H9 (cell line): ENCODE measurements at regions not wholly inside any gene's neighbourhood (a gene's known extent, or its start where the extent isn't known, plus 50 kb on each side); places are given as distances from the start of the nearest gene placed in this dataset.

Experiments
- DNase-seq: peaks from one replicate; pipeline ENCODE4 v3.0.0-alpha.2; 2017
- H2AFZ ChIP-seq: one replicate; pipeline ENCODE4 v1.6.1; 2013; ENCODE audit warnings: mild to moderate bottlenecking, low read length, control low read depth, moderate library complexity
- H2AK5ac ChIP-seq: 2 replicates; pipeline ENCODE4 v1.6.1; 2013; ENCODE audit warnings: low read length, control low read depth, mixed read lengths; ENCODE audit not compliant: insufficient read length
- H2BK120ac ChIP-seq: one replicate; pipeline ENCODE4 v1.6.1; 2013; ENCODE audit warnings: low read depth, mild to moderate bottlenecking, low read length, control low read depth, inconsistent platforms; ENCODE audit not compliant: poor library complexity, severe bottlenecking
- H2BK12ac ChIP-seq: 2 replicates; pipeline ENCODE4 v1.6.1; 2013; ENCODE audit warnings: low read length, control low read depth, mixed read lengths, low read depth; ENCODE audit not compliant: insufficient read length
- H2BK15ac ChIP-seq: 2 replicates; pipeline ENCODE4 v1.6.1; 2013; ENCODE audit warnings: low read depth, low read length, control low read depth
- H2BK20ac ChIP-seq: one replicate; pipeline ENCODE4 v1.6.1; 2013; ENCODE audit warnings: low read depth, mild to moderate bottlenecking, low read length, control low read depth, inconsistent platforms; ENCODE audit not compliant: poor library complexity, severe bottlenecking
- H2BK5ac ChIP-seq: 2 replicates; pipeline ENCODE4 v1.6.1; 2013; ENCODE audit warnings: low read length, control low read depth, mixed read lengths; ENCODE audit not compliant: insufficient read length
- H3K14ac ChIP-seq: 2 replicates; pipeline ENCODE4 v1.6.1; 2013; ENCODE audit warnings: low read length, control low read depth; ENCODE audit not compliant: insufficient read depth
- H3K18ac ChIP-seq: 2 replicates; pipeline ENCODE4 v1.6.1; 2013; ENCODE audit warnings: low read depth, mild to moderate bottlenecking, mixed read lengths, low read length, control low read depth; ENCODE audit not compliant: insufficient read length
- H3K23ac ChIP-seq: 2 replicates; pipeline ENCODE4 v1.6.1; 2013; ENCODE audit warnings: low read length, control low read depth, mixed read lengths, low read depth; ENCODE audit not compliant: insufficient read length
- H3K23me2 ChIP-seq: 2 replicates; pipeline ENCODE4 v1.6.1; 2013; ENCODE audit warnings: low read depth, mild to moderate bottlenecking, mixed read lengths, low read length, control low read depth; ENCODE audit not compliant: insufficient read length, poor library complexity, severe bottlenecking
- H3K27ac ChIP-seq: 2 replicates; pipeline ENCODE4 v1.5.1; 2013; ENCODE audit warnings: low read length, control low read depth, mixed read lengths, low read depth; ENCODE audit not compliant: insufficient read length
- H3K27me3 ChIP-seq: 2 replicates; pipeline ENCODE4 v1.6.1; 2013; ENCODE audit warnings: low read length, control low read depth, inconsistent platforms; ENCODE audit not compliant: insufficient read depth
- H3K4ac ChIP-seq: 2 replicates; pipeline ENCODE4 v1.6.1; 2013; ENCODE audit warnings: low read depth, mild to moderate bottlenecking, control low read depth, inconsistent platforms, low read length, moderate library complexity
- H3K4me1 ChIP-seq: 2 replicates; pipeline ENCODE4 v1.6.1; 2013; ENCODE audit warnings: low read length, control low read depth, inconsistent platforms; ENCODE audit not compliant: insufficient read depth
- H3K4me2 ChIP-seq: 2 replicates; pipeline ENCODE4 v1.6.1; 2013; ENCODE audit warnings: low read length, control low read depth, mixed read lengths; ENCODE audit not compliant: insufficient read length, insufficient read depth
- H3K56ac ChIP-seq: 2 replicates; pipeline ENCODE4 v1.6.1; 2013; ENCODE audit warnings: low read depth, mild to moderate bottlenecking, mixed read lengths, low read length, control low read depth; ENCODE audit not compliant: insufficient read length
- H3K79me1 ChIP-seq: 2 replicates; pipeline ENCODE4 v1.6.1; 2013; ENCODE audit warnings: low read depth, mild to moderate bottlenecking, moderate library complexity, low read length, control low read depth, inconsistent platforms; ENCODE audit not compliant: insufficient read depth, poor library complexity, severe bottlenecking
- H3K79me2 ChIP-seq: 2 replicates; pipeline ENCODE4 v1.6.1; 2013; ENCODE audit warnings: low read length, control low read depth, inconsistent platforms; ENCODE audit not compliant: insufficient read depth
- H3K9ac ChIP-seq: 2 replicates; pipeline ENCODE4 v1.6.1; 2013; ENCODE audit warnings: low read length, control low read depth, mixed read lengths; ENCODE audit not compliant: insufficient read length; ENCODE audit errors: extremely low read depth
- H3K9me3 ChIP-seq: one replicate; pipeline ENCODE4 v1.6.1; 2013; ENCODE audit warnings: low read depth, low read length, inconsistent platforms; ENCODE audit not compliant: control insufficient read depth
- H3T11ph ChIP-seq: one replicate; pipeline ENCODE4 v1.6.1; 2013; ENCODE audit warnings: mild to moderate bottlenecking, low read length, control low read depth, inconsistent platforms
- H4K20me1 ChIP-seq: one replicate; pipeline ENCODE4 v1.6.1; 2013; ENCODE audit not compliant: control insufficient read depth, insufficient read length, insufficient read depth
- H4K5ac ChIP-seq: 2 replicates; pipeline ENCODE4 v1.6.1; 2013; ENCODE audit warnings: low read depth, mild to moderate bottlenecking, mixed read lengths, low read length, control low read depth; ENCODE audit not compliant: insufficient read length
- H4K8ac ChIP-seq: replicated peaks from 2 replicates; pipeline ENCODE4 v1.6.1; 2013; ENCODE audit warnings: low read length, control low read depth, mixed read lengths, low read depth; ENCODE audit not compliant: insufficient read length
- H4K91ac ChIP-seq: 2 replicates; pipeline ENCODE4 v1.6.1; 2013; ENCODE audit warnings: low read depth, mild to moderate bottlenecking, moderate library complexity, mixed read lengths, low read length, control low read depth; ENCODE audit not compliant: insufficient read length
- H3K27ac Mint-ChIP-seq, 3 experiments: 2 replicates in 2 of 3; 3 replicates in 1 of 3; pipeline ENCODE4 v1.8.0; 2020 to 2021; ENCODE audit warnings: mixed read lengths in 3 of 3, mild to moderate bottlenecking in 1 of 3, moderate library complexity in 1 of 3
- H3K27me3 Mint-ChIP-seq: 2 replicates; pipeline ENCODE4 v1.8.0; 2021; ENCODE audit warnings: low read depth, mild to moderate bottlenecking, moderate library complexity, mixed read lengths
- H3K36me3 Mint-ChIP-seq, 3 experiments: 2 replicates in 2 of 3; 3 replicates in 1 of 3; pipeline ENCODE4 v1.8.0; 2020 to 2021; ENCODE audit warnings: low read depth in 3 of 3, mixed read lengths in 3 of 3; ENCODE audit not compliant: insufficient read depth in 1 of 3
- H3K4me1 Mint-ChIP-seq, 2 experiments: 2 replicates each; pipeline ENCODE4 v1.8.0; 2020; ENCODE audit warnings: mixed read lengths in 2 of 2
- H3K4me3 Mint-ChIP-seq, 2 experiments: 2 replicates in 1 of 2; 3 replicates in 1 of 2; pipeline ENCODE4 v1.8.0; 2020 to 2021; ENCODE audit warnings: mild to moderate bottlenecking in 2 of 2, mixed read lengths in 2 of 2, moderate library complexity in 1 of 2
- H3K9me3 Mint-ChIP-seq, 2 experiments: 2 replicates in 1 of 2; 3 replicates in 1 of 2; pipeline ENCODE4 v1.8.0; 2020; ENCODE audit warnings: mild to moderate bottlenecking in 2 of 2, mixed read lengths in 2 of 2, moderate library complexity in 1 of 2
- TF ChIP-seq, protein P1 (sequence below): fragments of 200-600 bp; sonication (generic); conservative IDR thresholded peaks from 3 replicates; pipeline ENCODE4 v1.8.0; 2021; ENCODE audit warnings: antibody characterized with exemption, mild to moderate bottlenecking

DNA sequence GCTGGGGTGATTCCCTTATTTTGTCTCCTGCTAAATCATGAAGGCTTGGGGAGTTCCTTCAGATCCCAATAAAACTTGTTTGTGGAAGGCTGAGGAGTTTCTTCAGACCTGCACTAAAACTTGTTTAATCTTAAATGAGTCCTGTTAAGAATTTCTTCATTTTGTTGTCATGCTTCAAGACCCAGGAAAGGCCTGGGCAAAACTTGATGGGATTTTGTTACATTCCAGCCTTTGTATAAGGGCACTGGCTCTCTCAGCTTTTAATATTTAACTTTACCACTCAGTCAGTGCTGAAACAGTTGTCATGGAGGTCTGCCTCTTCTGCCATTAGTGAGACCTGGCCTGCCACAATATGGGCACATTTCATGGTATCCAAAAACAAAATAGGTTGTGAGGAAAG is 699.0 kb downstream of the ETS1 start:
- DNase-seq, result no peak
- H3K27ac ChIP-seq, result no peak overlapping the region
- Mint-ChIP-seq H3K27ac (no peak overlapping the region), H3K36me3 (peaks cover 6 to 14% (median 13%) of the 10 kb centered on the region in 3 experiments; a peak in 6 of 7 replicates), H3K9me3 (peaks cover 19 to 23% of the 10 kb centered on the region in 2 experiments), H3K4me1 (no peaks in the 10 kb centered on the region), H3K4me3 (no peak overlapping the region), H3K27me3 (no peaks in the 10 kb centered on the region; the same call in 1 of the 2 replicates)
- H3K14ac ChIP-seq, result no peak overlapping the region
- no peak overlapping the region for H2BK5ac ChIP-seq
- no peak overlapping the region for H2BK20ac ChIP-seq
- H2BK15ac ChIP-seq, result no peak overlapping the region
- no peak overlapping the region for H4K5ac ChIP-seq
- H3K56ac ChIP-seq, result no peak overlapping the region
- TF ChIP-seq, protein P1, sequence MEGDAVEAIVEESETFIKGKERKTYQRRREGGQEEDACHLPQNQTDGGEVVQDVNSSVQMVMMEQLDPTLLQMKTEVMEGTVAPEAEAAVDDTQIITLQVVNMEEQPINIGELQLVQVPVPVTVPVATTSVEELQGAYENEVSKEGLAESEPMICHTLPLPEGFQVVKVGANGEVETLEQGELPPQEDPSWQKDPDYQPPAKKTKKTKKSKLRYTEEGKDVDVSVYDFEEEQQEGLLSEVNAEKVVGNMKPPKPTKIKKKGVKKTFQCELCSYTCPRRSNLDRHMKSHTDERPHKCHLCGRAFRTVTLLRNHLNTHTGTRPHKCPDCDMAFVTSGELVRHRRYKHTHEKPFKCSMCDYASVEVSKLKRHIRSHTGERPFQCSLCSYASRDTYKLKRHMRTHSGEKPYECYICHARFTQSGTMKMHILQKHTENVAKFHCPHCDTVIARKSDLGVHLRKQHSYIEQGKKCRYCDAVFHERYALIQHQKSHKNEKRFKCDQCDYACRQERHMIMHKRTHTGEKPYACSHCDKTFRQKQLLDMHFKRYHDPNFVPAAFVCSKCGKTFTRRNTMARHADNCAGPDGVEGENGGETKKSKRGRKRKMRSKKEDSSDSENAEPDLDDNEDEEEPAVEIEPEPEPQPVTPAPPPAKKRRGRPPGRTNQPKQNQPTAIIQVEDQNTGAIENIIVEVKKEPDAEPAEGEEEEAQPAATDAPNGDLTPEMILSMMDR, result no peak
- no peak overlapping the region for H2BK12ac ChIP-seq
- no peaks in the 10 kb centered on the region for H3K23me2 ChIP-seq
- H4K91ac ChIP-seq, result no peak overlapping the region
- no peak overlapping the region for H2AK5ac ChIP-seq
- H3K4me2 ChIP-seq, result no peak overlapping the region
- H2AFZ ChIP-seq, result no peak overlapping the region
- H4K20me1 ChIP-seq, result no peaks in the 10 kb centered on the region
- H3K9me3 ChIP-seq, result peaks cover 8% of the 10 kb centered on the region
- H2BK120ac ChIP-seq, result no peak overlapping the region
- H3K79me1 ChIP-seq, result no peaks in the 10 kb centered on the region
- H3K27me3 ChIP-seq, result no peaks in the 10 kb centered on the region
- H3K4ac ChIP-seq, result no peak overlapping the region
- H3K79me2 ChIP-seq, result no peaks in the 10 kb centered on the region
- H3K18ac ChIP-seq, result no peak overlapping the region
- H3T11ph ChIP-seq, result no peak overlapping the region
- H4K8ac ChIP-seq, result no peak overlapping the region
- no peak overlapping the region for H3K23ac ChIP-seq
- H3K9ac ChIP-seq, result no peak overlapping the region
- H3K4me1 ChIP-seq, result no peaks in the 10 kb centered on the region
